Neural progenitor cell (in vitro differentiated cells): ENCODE measurements at regions not wholly inside any gene's neighbourhood (a gene's known extent, or its start where the extent isn't known, plus 50 kb on each side); places are given as distances from the start of the nearest gene placed in this dataset.

Experiments used
- EZH2 ChIP-seq: fragments of 200-600 bp; sonication (generic); IDR thresholded peaks from 2 replicates; pipeline ENCODE4 v1.6.1; 2017; ENCODE audit warnings: antibody characterized with exemption, mild to moderate bottlenecking, moderate library complexity
- EZH2phosphoT487 ChIP-seq: fragments of 200-600 bp; sonication (generic); IDR thresholded peaks from 2 replicates; pipeline ENCODE4 v1.6.1; 2017; ENCODE audit warnings: antibody characterized with exemption
- TF ChIP-seq, protein P1 (sequence below): fragments of 200-600 bp; sonication (generic); IDR thresholded peaks from 2 replicates; pipeline ENCODE4 v1.5.1; 2017; ENCODE audit warnings: antibody characterized with exemption, mild to moderate bottlenecking

GRCh38 chr18:2459886-2460285, 111.4 kb downstream of the METTL4 start:
- TF ChIP-seq, protein P1, sequence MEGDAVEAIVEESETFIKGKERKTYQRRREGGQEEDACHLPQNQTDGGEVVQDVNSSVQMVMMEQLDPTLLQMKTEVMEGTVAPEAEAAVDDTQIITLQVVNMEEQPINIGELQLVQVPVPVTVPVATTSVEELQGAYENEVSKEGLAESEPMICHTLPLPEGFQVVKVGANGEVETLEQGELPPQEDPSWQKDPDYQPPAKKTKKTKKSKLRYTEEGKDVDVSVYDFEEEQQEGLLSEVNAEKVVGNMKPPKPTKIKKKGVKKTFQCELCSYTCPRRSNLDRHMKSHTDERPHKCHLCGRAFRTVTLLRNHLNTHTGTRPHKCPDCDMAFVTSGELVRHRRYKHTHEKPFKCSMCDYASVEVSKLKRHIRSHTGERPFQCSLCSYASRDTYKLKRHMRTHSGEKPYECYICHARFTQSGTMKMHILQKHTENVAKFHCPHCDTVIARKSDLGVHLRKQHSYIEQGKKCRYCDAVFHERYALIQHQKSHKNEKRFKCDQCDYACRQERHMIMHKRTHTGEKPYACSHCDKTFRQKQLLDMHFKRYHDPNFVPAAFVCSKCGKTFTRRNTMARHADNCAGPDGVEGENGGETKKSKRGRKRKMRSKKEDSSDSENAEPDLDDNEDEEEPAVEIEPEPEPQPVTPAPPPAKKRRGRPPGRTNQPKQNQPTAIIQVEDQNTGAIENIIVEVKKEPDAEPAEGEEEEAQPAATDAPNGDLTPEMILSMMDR, result no peak
- TF ChIP-seq EZH2, result no peak
- TF ChIP-seq EZH2phosphoT487, result no peak
